Loucy (cell line): ENCODE measurements at regions not wholly inside any gene's neighbourhood (a gene's known extent, or its start where the extent isn't known, plus 50 kb on each side); places are given as distances from the start of the nearest gene placed in this dataset.

Experiments
- H2AFZ ChIP-seq: fragments of 200-600 bp; sonication (generic); 2 replicates; pipeline ENCODE4 v1.6.0; 2016; ENCODE audit warnings: antibody characterized with exemption, mild to moderate bottlenecking, low read length, moderate library complexity
- H3F3A ChIP-seq: fragments of 200-600 bp; 2 replicates; pipeline ENCODE4 v1.6.0; 2016; ENCODE audit warnings: antibody characterized with exemption, low read depth, mild to moderate bottlenecking
- H3K27me3 ChIP-seq: fragments of 200-600 bp; sonication (generic); 2 replicates; pipeline ENCODE4 v1.6.1; 2014; ENCODE audit warnings: low read length, mild to moderate bottlenecking; ENCODE audit not compliant: insufficient read depth, poor library complexity, severe bottlenecking
- H3K36me3 ChIP-seq: fragments of 200-600 bp; sonication (generic); 2 replicates; pipeline ENCODE4 v1.6.1; 2016; ENCODE audit warnings: low read length; ENCODE audit not compliant: insufficient read depth
- H3K4me1 ChIP-seq: fragments of 200-600 bp; sonication (generic); 2 replicates; pipeline ENCODE4 v1.5.1; 2014; ENCODE audit warnings: low read length, mild to moderate bottlenecking; ENCODE audit not compliant: insufficient read depth, poor library complexity, severe bottlenecking
- H3K4me2 ChIP-seq: fragments of 200-600 bp; sonication (generic); 2 replicates; pipeline ENCODE4 v1.6.0; 2014; ENCODE audit warnings: antibody characterized with exemption, low read length, low read depth, mild to moderate bottlenecking; ENCODE audit not compliant: poor library complexity, severe bottlenecking
- H3K4me3 ChIP-seq: fragments of 200-600 bp; sonication (generic); 2 replicates; pipeline ENCODE4 v1.5.1; 2014; ENCODE audit warnings: low read length, mild to moderate bottlenecking, mixed read lengths; ENCODE audit not compliant: poor library complexity, severe bottlenecking
- H3K79me2 ChIP-seq: fragments of 200-600 bp; sonication (generic); 2 replicates; pipeline ENCODE4 v1.6.1; 2014; ENCODE audit warnings: low read length; ENCODE audit not compliant: insufficient read depth
- H3K9ac ChIP-seq: fragments of 200-600 bp; sonication (generic); 2 replicates; pipeline ENCODE4 v1.6.0; 2014; ENCODE audit warnings: mild to moderate bottlenecking, low read depth, low read length, moderate library complexity; ENCODE audit not compliant: poor library complexity, severe bottlenecking
- H3K9me2 ChIP-seq: fragments of 200-600 bp; sonication (generic); replicated peaks from 2 replicates; pipeline ENCODE4 v1.6.1; 2016; ENCODE audit warnings: low read depth, low read length, mixed read lengths
- H3K9me3 ChIP-seq: fragments of 200-600 bp; sonication (generic); 2 replicates; pipeline ENCODE4 v1.6.1; 2014; ENCODE audit warnings: mild to moderate bottlenecking, antibody characterized with exemption, low read length, low read depth; ENCODE audit not compliant: insufficient read depth
- H4K20me1 ChIP-seq: fragments of 200-600 bp; sonication (generic); 2 replicates; pipeline ENCODE4 v1.6.0; 2014; ENCODE audit warnings: antibody characterized with exemption, low read length, mild to moderate bottlenecking; ENCODE audit not compliant: insufficient read depth, poor library complexity, severe bottlenecking
- CTCF ChIP-seq: fragments of 200-600 bp; sonication (generic); conservative IDR thresholded peaks from 2 replicates; pipeline ENCODE4 v1.5.1; 2014; ENCODE audit warnings: mild to moderate bottlenecking, antibody characterized with exemption, low read length
- EZH2phosphoT487 ChIP-seq: fragments of 200-600 bp; IDR thresholded peaks from 2 replicates; pipeline ENCODE4 v1.6.1; 2018; ENCODE audit warnings: antibody characterized with exemption, mild to moderate bottlenecking, moderate library complexity, borderline replicate concordance

GRCh38 chr18:64199581-64199980 is 50.7 kb upstream of the LINC00305 start:
- no peaks in the 10 kb centered on the region for H4K20me1 ChIP-seq

More at GRCh38 chr18:64199581-64199980, 50.7 kb upstream of the LINC00305 start:
- H3K4me2 ChIP-seq, result no peak overlapping the region
- H3K9ac ChIP-seq, result no peak overlapping the region
- no peak for TF ChIP-seq CTCF
- TF ChIP-seq EZH2phosphoT487, result no peak
- no peak overlapping the region for H2AFZ ChIP-seq
- H3K9me2 ChIP-seq, result no peaks in the 10 kb centered on the region
- no peaks in the 10 kb centered on the region for H3F3A ChIP-seq
- H3K79me2 ChIP-seq, result no peaks in the 10 kb centered on the region
- no peaks in the 10 kb centered on the region for H3K27me3 ChIP-seq
- H3K4me3 ChIP-seq, result no peak overlapping the region
- no peaks in the 10 kb centered on the region for H3K9me3 ChIP-seq
- H3K36me3 ChIP-seq, result no peaks in the 10 kb centered on the region
- H3K4me1 ChIP-seq, result no peaks in the 10 kb centered on the region
